Activated naive CD4-positive, alpha-beta T cell treated with anti-CD3 and anti-CD28 coated beads, Interleukin-2, amount 10 ng/mL, durations not matched to agents 7 days and 5 days (primary cell): ENCODE measurements at regions not wholly inside any gene's neighbourhood (a gene's known extent, or its start where the extent isn't known, plus 50 kb on each side); places are given as distances from the start of the nearest gene placed in this dataset.
"Not testable (repeated sequence)": the region's sequence is repeated elsewhere in the genome, so short reads cannot be mapped to it uniquely, and the experiment has no call there.

Source experiments
- CTCF ChIA-PET: fragments of 350-600 bp; sonication (Branson Sonifier 250); formaldehyde crosslinking; loops from one replicate; lab custom pipeline; 2021; ENCODE audit warnings: antibody characterized with exemption; lab: Charles Lee
- DNase-seq: peaks from one replicate; pipeline ENCODE4 v3.0.0-alpha.2; 2020
- H3K27ac Mint-ChIP-seq: one replicate; pipeline ENCODE4 v1.8.0; 2021; ENCODE audit warnings: mild to moderate bottlenecking, moderate library complexity, mixed read lengths
- H3K27me3 Mint-ChIP-seq: one replicate; pipeline ENCODE4 v1.8.0; 2021; ENCODE audit warnings: mild to moderate bottlenecking, mixed read lengths
- H3K36me3 Mint-ChIP-seq: one replicate; pipeline ENCODE4 v1.8.0; 2021; ENCODE audit warnings: mixed read lengths
- H3K4me1 Mint-ChIP-seq: one replicate; pipeline ENCODE4 v1.8.0; 2021; ENCODE audit warnings: mixed read lengths
- H3K4me3 Mint-ChIP-seq: one replicate; pipeline ENCODE4 v1.8.0; 2021; ENCODE audit warnings: mild to moderate bottlenecking, moderate library complexity, mixed read lengths
- H3K9me3 Mint-ChIP-seq: one replicate; pipeline ENCODE4 v1.8.0; 2021; ENCODE audit warnings: mixed read lengths

GRCh38 chr16:51834794-51835193, 683.7 kb upstream of the SALL1 start:
- CTCF ChIA-PET, result no interaction called here
- H3K4me1 Mint-ChIP-seq, result no peaks in the 10 kb centered on the region

GRCh38 chr16:51834133-51834532, 683.1 kb upstream of the SALL1 start:
- no peak for DNase-seq
- Mint-ChIP-seq H3K4me3 (no peak overlapping the region), H3K36me3 (no peaks in the 10 kb centered on the region), H3K9me3 (peaks cover 2% of the 10 kb centered on the region), H3K4me1 (no peaks in the 10 kb centered on the region), H3K27me3 (no peaks in the 10 kb centered on the region), H3K27ac (no peak overlapping the region)
- CTCF ChIA-PET, result no interaction called here

More at GRCh38 chr16:51834794-51835193, 683.7 kb upstream of the SALL1 start:
- H3K27ac Mint-ChIP-seq, result no peak overlapping the region
- no peaks in the 10 kb centered on the region for H3K36me3 Mint-ChIP-seq
- H3K27me3 Mint-ChIP-seq, result no peaks in the 10 kb centered on the region
- DNase-seq, result no peak
- peaks cover 2% of the 10 kb centered on the region for H3K9me3 Mint-ChIP-seq
- H3K4me3 Mint-ChIP-seq, result no peak overlapping the region

- CTCF ChIA-PET, result no interaction called here
- Mint-ChIP-seq H3K27me3 (no peaks in the 10 kb centered on the region), H3K9me3 (peaks cover 3% of the 10 kb centered on the region), H3K36me3 (no peaks in the 10 kb centered on the region), H3K4me3 (no peak overlapping the region), H3K4me1 (no peaks in the 10 kb centered on the region), H3K27ac (no peak overlapping the region)
- DNase-seq, result no peak
These were observed 680.7 kb upstream of the SALL1 start for GRCh38 chr16:51831595-51832367.

- H3K36me3 Mint-ChIP-seq, H3K9me3 Mint-ChIP-seq, H3K4me3 Mint-ChIP-seq, H3K27me3 Mint-ChIP-seq, H3K27ac Mint-ChIP-seq, CTCF ChIA-PET, H3K4me1 Mint-ChIP-seq, DNase-seq: not testable (repeated sequence)
These were observed 680.0 kb upstream of the SALL1 start for GRCh38 chr16:51831034-51831433.

- Mint-ChIP-seq H3K4me1 (no peaks in the 10 kb centered on the region), H3K36me3 (no peaks in the 10 kb centered on the region), H3K9me3 (peaks cover 2% of the 10 kb centered on the region), H3K4me3 (no peak overlapping the region), H3K27me3 (no peaks in the 10 kb centered on the region), H3K27ac (no peak overlapping the region)
- no peak for DNase-seq
- CTCF ChIA-PET, result no interaction called here
These were observed 674.7 kb upstream of the SALL1 start for GRCh38 chr16:51825779-51826178.

- CTCF ChIA-PET, result no interaction called here
- Mint-ChIP-seq H3K4me1 (no peaks in the 10 kb centered on the region), H3K27me3 (no peaks in the 10 kb centered on the region)
These were observed 671.4 kb upstream of the SALL1 start for GRCh38 chr16:51822471-51822870.

GRCh38 chr16:51821527-51821926, 670.5 kb upstream of the SALL1 start:
- Mint-ChIP-seq H3K36me3 (no peaks in the 10 kb centered on the region), H3K4me1 (no peaks in the 10 kb centered on the region), H3K27ac (no peak overlapping the region), H3K27me3 (no peaks in the 10 kb centered on the region), H3K9me3 (no peaks in the 10 kb centered on the region), H3K4me3 (no peak overlapping the region)
- CTCF ChIA-PET, result no interaction called here
- no peak for DNase-seq

More at GRCh38 chr16:51822471-51822870, 671.4 kb upstream of the SALL1 start:
- H3K4me3 Mint-ChIP-seq, result no peak overlapping the region
- H3K9me3 Mint-ChIP-seq, result no peaks in the 10 kb centered on the region
- no peaks in the 10 kb centered on the region for H3K36me3 Mint-ChIP-seq
- no peak overlapping the region for H3K27ac Mint-ChIP-seq
- no peak for DNase-seq

- DNase-seq, result no peak
- Mint-ChIP-seq H3K9me3 (peaks cover under 1% of the 10 kb centered on the region), H3K36me3 (no peaks in the 10 kb centered on the region), H3K4me1 (no peaks in the 10 kb centered on the region), H3K27me3 (no peaks in the 10 kb centered on the region), H3K4me3 (no peak overlapping the region), H3K27ac (no peak overlapping the region)
- CTCF ChIA-PET, result no interaction called here
These were observed 669.1 kb upstream of the SALL1 start for GRCh38 chr16:51820176-51820575.

- CTCF ChIA-PET, result interaction anchor here (0.7 to 1.3 kb wide), 3 partner anchors 10 to 164 kb away, joined by 3 to 6 read pairs (median 3); no protein-coding TSS in a partner anchor
- Mint-ChIP-seq H3K27me3 (no peaks in the 10 kb centered on the region), H3K27ac (no peak overlapping the region), H3K4me3 (no peak overlapping the region), H3K9me3 (peaks cover 5% of the 10 kb centered on the region), H3K4me1 (no peaks in the 10 kb centered on the region), H3K36me3 (no peaks in the 10 kb centered on the region)
- peak; percentile 22 for DNase-seq
These were observed 667.4 kb upstream of the SALL1 start for GRCh38 chr16:51818342-51818944.

GRCh38 chr16:51816929-51817328, 665.9 kb upstream of the SALL1 start:
- Mint-ChIP-seq H3K9me3 (peaks cover 11% of the 10 kb centered on the region), H3K4me1 (no peaks in the 10 kb centered on the region), H3K27ac (no peak overlapping the region), H3K4me3 (no peak overlapping the region), H3K36me3 (no peaks in the 10 kb centered on the region), H3K27me3 (no peaks in the 10 kb centered on the region)
- CTCF ChIA-PET, result no interaction called here
- no peak for DNase-seq

- Mint-ChIP-seq H3K27ac (no peak overlapping the region), H3K4me1 (no peaks in the 10 kb centered on the region), H3K4me3 (no peak overlapping the region), H3K36me3 (no peaks in the 10 kb centered on the region), H3K9me3 (peaks cover 11% of the 10 kb centered on the region), H3K27me3 (no peaks in the 10 kb centered on the region)
- CTCF ChIA-PET, result no interaction called here
- DNase-seq, result no peak
These were observed 664.5 kb upstream of the SALL1 start for GRCh38 chr16:51815523-51815922.

- CTCF ChIA-PET, result no interaction called here
- Mint-ChIP-seq H3K27ac (no peak overlapping the region), H3K27me3 (no peaks in the 10 kb centered on the region), H3K36me3 (no peaks in the 10 kb centered on the region), H3K9me3 (peaks cover 11% of the 10 kb centered on the region), H3K4me3 (no peak overlapping the region), H3K4me1 (no peaks in the 10 kb centered on the region)
- DNase-seq, result no peak
These were observed 663.5 kb upstream of the SALL1 start for GRCh38 chr16:51814617-51815016.

GRCh38 chr16:51813609-51814008, 662.5 kb upstream of the SALL1 start:
- CTCF ChIA-PET, result no interaction called here
- no peak for DNase-seq
- no peaks in the 10 kb centered on the region for H3K27me3 Mint-ChIP-seq
- no peaks in the 10 kb centered on the region for H3K36me3 Mint-ChIP-seq
- peaks cover 11% of the 10 kb centered on the region for H3K9me3 Mint-ChIP-seq
- H3K4me3 Mint-ChIP-seq, result no peak overlapping the region
- H3K27ac Mint-ChIP-seq, result no peak overlapping the region
- H3K4me1 Mint-ChIP-seq, result no peaks in the 10 kb centered on the region

GRCh38 chr16:51812945-51813344, 661.9 kb upstream of the SALL1 start:
- Mint-ChIP-seq H3K27me3 (no peaks in the 10 kb centered on the region), H3K4me3 (no peak overlapping the region), H3K4me1 (no peaks in the 10 kb centered on the region), H3K36me3 (no peaks in the 10 kb centered on the region), H3K27ac (no peak overlapping the region), H3K9me3 (peaks cover 11% of the 10 kb centered on the region)
- CTCF ChIA-PET, result no interaction called here
- no peak for DNase-seq

- H3K27me3 Mint-ChIP-seq, result no peaks in the 10 kb centered on the region
- no peak for DNase-seq
- no peak overlapping the region for H3K27ac Mint-ChIP-seq
- no peaks in the 10 kb centered on the region for H3K36me3 Mint-ChIP-seq
- CTCF ChIA-PET, result no interaction called here
- H3K9me3 Mint-ChIP-seq, result peaks cover 3% of the 10 kb centered on the region
- H3K4me1 Mint-ChIP-seq, result no peaks in the 10 kb centered on the region
- no peak overlapping the region for H3K4me3 Mint-ChIP-seq
These were observed 656.5 kb upstream of the SALL1 start for GRCh38 chr16:51807551-51807950.
